GM12874 (cell line): ENCODE measurements at regions not wholly inside any gene's neighbourhood (a gene's known extent, or its start where the extent isn't known, plus 50 kb on each side); places are given as distances from the start of the nearest gene placed in this dataset.

Source experiments
- TF ChIP-seq, protein P1 (sequence below): IDR thresholded peaks from 2 replicates; pipeline ENCODE4 v1.5.1; 2011; ENCODE audit warnings: low read depth, mild to moderate bottlenecking, control low read depth, low read length, moderate library complexity; ENCODE audit not compliant: insufficient read depth

DNA sequence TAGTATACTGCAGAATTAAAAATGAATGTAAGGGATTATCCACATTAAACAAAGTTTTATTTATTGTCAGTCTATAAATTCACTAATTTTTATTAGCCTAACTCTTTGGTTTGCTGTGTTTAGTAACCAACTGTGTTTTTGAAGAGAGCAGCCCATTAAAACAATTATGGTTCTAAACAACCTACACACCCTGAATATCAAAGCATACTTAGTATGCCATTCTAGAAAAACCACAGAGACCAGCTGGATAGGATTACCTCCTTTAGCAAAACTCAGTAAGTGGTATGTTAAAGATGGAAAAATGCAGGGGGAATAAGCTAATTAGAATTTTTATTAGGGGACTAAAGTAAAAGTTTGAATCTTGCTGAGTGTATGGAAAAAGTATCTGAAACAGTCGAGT lies 1981.7 kb upstream of the NUDT12 start:
- TF ChIP-seq, protein P1, sequence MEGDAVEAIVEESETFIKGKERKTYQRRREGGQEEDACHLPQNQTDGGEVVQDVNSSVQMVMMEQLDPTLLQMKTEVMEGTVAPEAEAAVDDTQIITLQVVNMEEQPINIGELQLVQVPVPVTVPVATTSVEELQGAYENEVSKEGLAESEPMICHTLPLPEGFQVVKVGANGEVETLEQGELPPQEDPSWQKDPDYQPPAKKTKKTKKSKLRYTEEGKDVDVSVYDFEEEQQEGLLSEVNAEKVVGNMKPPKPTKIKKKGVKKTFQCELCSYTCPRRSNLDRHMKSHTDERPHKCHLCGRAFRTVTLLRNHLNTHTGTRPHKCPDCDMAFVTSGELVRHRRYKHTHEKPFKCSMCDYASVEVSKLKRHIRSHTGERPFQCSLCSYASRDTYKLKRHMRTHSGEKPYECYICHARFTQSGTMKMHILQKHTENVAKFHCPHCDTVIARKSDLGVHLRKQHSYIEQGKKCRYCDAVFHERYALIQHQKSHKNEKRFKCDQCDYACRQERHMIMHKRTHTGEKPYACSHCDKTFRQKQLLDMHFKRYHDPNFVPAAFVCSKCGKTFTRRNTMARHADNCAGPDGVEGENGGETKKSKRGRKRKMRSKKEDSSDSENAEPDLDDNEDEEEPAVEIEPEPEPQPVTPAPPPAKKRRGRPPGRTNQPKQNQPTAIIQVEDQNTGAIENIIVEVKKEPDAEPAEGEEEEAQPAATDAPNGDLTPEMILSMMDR: no peak

DNA sequence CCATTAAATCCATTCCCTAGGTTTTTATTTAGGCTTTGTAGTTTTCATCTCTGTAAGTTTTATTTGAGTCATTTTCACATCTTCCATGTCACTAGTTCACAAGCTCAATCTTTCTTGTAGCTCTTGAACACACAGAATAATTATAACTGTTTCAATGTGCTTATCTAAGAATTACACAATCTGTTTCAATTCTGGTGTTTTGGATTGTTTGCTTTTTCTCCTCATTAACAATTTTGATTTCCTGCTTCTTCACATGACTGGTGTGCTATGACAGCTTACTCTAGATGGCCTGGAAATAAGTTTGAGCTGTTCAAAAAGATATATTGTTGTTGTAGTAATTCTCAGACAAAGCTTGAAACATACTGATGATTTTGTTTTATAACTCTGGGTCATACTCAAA lies 1974.1 kb upstream of the NUDT12 start:
- TF ChIP-seq, protein P1: no peak

DNA sequence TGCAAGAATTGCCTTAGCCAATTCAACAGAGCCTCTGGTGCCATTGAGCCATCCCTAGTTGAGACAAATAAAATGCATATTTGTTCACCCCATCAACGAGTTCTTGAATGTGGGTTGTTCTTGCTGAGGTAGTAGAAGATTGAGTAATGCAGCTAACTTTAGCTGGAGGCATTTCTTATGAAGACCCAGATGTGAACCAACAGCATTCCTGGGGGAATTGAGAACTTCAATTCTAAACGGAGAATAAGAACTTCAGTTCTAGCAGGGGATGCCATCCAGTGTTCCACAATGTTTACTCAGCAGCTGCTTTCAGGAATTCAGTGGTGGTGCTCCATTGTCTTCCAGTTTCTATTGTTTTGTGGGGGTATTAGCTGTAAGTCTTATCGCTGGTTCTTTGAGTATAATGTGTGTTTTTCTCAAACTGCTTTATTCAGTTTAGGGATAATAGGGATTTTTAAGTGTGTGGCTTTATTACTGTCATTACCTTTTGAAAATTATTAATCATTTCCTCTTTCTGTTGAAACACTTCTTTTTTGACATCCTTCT lies 1968.2 kb upstream of the NUDT12 start:
- TF ChIP-seq, protein P1: no peak

DNA sequence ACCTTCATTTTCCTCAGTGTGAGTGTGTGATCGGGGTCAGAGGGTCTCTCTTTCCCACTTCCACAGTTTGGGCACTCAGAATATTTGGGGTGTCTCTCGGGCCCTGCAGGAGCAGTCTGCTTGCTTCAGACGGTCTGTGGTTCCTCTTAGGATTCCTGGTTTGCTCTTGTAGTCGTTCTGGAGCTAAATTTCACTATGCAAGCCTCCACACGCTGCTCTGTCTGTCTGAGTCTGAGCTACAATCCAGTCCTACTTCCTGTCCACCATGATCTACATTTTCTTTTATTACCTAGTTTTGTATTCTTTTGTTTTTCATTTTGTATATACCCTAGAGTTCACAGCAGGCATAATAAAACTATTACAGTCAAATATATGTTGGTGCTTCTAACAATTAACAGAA lies 1967.3 kb upstream of the NUDT12 start:
- TF ChIP-seq, protein P1: no peak

DNA sequence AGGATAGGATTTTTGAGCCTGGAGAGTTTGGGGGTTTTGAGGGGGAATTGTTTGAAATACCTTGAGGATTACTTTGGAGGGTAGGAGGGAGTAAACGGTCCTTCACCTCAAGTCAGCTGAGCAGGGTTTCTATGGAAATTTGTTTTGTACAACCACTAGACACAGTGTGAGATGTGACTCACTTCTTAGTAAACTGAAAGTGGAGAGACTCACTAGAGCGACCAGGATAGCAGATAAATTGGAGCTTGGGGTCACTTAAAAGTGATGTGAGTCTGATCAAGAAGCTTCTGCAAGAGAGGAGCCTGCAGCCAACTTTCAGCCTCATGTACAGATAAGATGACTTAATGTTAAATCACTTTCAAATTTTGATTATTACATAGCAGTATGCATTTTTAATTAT lies 1945.9 kb upstream of the NUDT12 start:
- TF ChIP-seq, protein P1: no peak

DNA sequence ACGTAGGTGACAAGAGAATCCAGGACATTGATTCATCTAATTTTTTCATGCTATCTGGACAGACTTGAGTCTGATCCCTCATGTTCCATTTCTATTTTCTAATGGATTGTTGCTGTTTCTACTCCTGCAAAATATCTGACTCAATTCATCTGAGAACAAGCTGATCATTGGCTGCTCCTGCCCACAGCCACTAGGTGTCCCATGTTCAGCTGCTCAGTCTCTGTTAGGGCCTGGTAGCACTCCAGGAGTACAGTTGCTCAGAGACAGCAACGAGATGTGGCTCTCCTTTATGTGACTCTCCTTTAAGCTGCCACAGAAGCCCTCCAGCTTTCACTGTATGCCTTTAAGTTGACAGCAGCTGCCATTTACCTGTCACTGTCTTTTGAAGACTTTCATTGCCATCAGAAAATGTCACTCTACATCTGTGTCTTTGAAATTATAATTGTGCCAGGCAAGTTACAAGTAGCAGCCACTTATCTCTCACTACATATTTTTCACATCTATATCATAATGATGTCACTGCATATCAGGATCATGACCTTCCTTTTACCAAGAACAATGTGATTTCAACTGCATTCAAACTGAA lies 1944.2 kb upstream of the NUDT12 start:
- TF ChIP-seq, protein P1: 0 out of 2 replicates have a peak, but pooled peaks have one; percentile 21

DNA sequence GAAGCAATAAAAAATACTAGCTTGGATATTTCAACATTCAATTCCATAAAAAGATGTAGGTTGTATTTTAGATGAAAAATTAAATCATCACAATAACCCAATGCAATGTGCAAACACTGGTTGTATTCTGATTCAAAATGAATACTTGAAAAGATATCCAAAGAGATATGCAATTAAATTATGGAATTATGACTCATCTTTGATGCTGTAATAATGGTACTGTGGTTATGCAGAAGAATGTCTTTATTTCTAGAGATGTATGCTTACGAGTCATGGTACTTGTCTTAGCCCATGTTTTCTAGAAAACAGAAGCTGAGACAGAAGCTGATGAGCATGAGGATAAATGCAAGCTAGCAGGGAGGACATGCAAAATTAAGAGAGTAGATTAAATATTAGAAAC lies 1941.4 kb upstream of the NUDT12 start:
- TF ChIP-seq, protein P1: no peak
